CD14-positive monocyte (primary cell): ENCODE measurements at regions not wholly inside any gene's neighbourhood (a gene's known extent, or its start where the extent isn't known, plus 50 kb on each side); places are given as distances from the start of the nearest gene placed in this dataset.

Experiments used
- DNase-seq, 3 donors: peaks; one replicate each; pipeline ENCODE4 v3.0.0-alpha.2; 2011 to 2022
- H2AFZ ChIP-seq: 2 replicates; pipeline ENCODE4 v1.6.0; 2012; ENCODE audit warnings: mild to moderate bottlenecking, low read depth, low read length, inconsistent platforms; ENCODE audit not compliant: insufficient read depth, poor library complexity, severe bottlenecking
- H3K27ac ChIP-seq, 2 donors: 1 replicate in 1 of 2; 2 replicates in 1 of 2; pipeline ENCODE4 v1.5.1; 2012 to 2013; ENCODE audit warnings: low read length in 2 of 2, control low read depth in 1 of 2, inconsistent platforms in 1 of 2, low read depth in 1 of 2, mild to moderate bottlenecking in 1 of 2
- H3K27me3 ChIP-seq, 2 donors: one replicate each; pipeline versions ENCODE4 v1.6.0 to v1.6.1; 2011 to 2013; ENCODE audit warnings: low read length in 2 of 2; ENCODE audit not compliant: control insufficient read depth in 2 of 2, insufficient read depth in 2 of 2
- H3K36me3 ChIP-seq, 2 donors: replicated peaks in 1 of 2; 1 replicate in 1 of 2; 2 replicates in 1 of 2; pipeline versions ENCODE4 v1.5.1 to v1.6.1; 2012 to 2013; ENCODE audit warnings: low read length in 2 of 2, control low read depth in 1 of 2, inconsistent platforms in 1 of 2, mild to moderate bottlenecking in 1 of 2; ENCODE audit not compliant: insufficient read depth in 2 of 2, control insufficient read depth in 1 of 2
- H3K4me1 ChIP-seq, 2 donors: 1 replicate in 1 of 2; 2 replicates in 1 of 2; pipeline versions ENCODE4 v1.5.1 to v1.6.1; 2012 to 2013; ENCODE audit warnings: low read length in 2 of 2, control low read depth in 1 of 2, inconsistent platforms in 1 of 2, mild to moderate bottlenecking in 1 of 2, moderate library complexity in 1 of 2; ENCODE audit not compliant: insufficient read depth in 2 of 2, control insufficient read depth in 1 of 2
- H3K4me2 ChIP-seq: replicated peaks from 2 replicates; pipeline ENCODE3; 2012; ENCODE audit warnings: low read length, moderate library complexity, mild to moderate bottlenecking; ENCODE audit not compliant: poor library complexity, severe bottlenecking; ENCODE audit errors: extremely low read depth
- H3K4me3 ChIP-seq, 3 experiments: fragments of 200-600 bp in 1 of 3; sonication (generic) in 1 of 3; replicated peaks in 1 of 3; 1 replicate in 2 of 3; 2 replicates in 1 of 3; pipeline ENCODE4 v1.5.1; 2011 to 2013; ENCODE audit warnings: low read length in 3 of 3, mild to moderate bottlenecking in 3 of 3, control low read depth in 2 of 3, low read depth in 2 of 3, inconsistent platforms in 1 of 3, moderate library complexity in 1 of 3
- H3K79me2 ChIP-seq: 2 replicates; pipeline ENCODE4 v1.6.0; 2012; ENCODE audit warnings: mild to moderate bottlenecking, control low read depth, inconsistent platforms, low read length, moderate library complexity; ENCODE audit not compliant: insufficient read depth
- H3K9ac ChIP-seq: 2 replicates; pipeline ENCODE4 v1.6.0; 2017; ENCODE audit warnings: low read length, mild to moderate bottlenecking; ENCODE audit not compliant: insufficient read depth, poor library complexity, severe bottlenecking
- H3K9me3 ChIP-seq, 2 donors: replicated peaks in 1 of 2; 1 replicate in 1 of 2; 2 replicates in 1 of 2; pipeline versions ENCODE4 v1.5.1 to v1.6.1; 2012 to 2013; ENCODE audit warnings: low read length in 2 of 2, control low read depth in 1 of 2; ENCODE audit not compliant: control insufficient read depth in 1 of 2, insufficient read depth in 1 of 2
- H4K20me1 ChIP-seq: 2 replicates; pipeline ENCODE4 v1.6.0; 2012; ENCODE audit warnings: mild to moderate bottlenecking, low read length, control low read depth, moderate library complexity; ENCODE audit not compliant: insufficient read depth
- H3K27ac Mint-ChIP-seq, 7 donors: one replicate each; pipeline ENCODE4 v1.8.0; 2020; ENCODE audit warnings: mild to moderate bottlenecking in 7 of 7, mixed read lengths in 7 of 7, moderate library complexity in 6 of 7, inconsistent platforms in 2 of 7
- H3K27me3 Mint-ChIP-seq, 3 donors: one replicate each; pipeline ENCODE4 v1.8.0; 2021 to 2022; ENCODE audit warnings: low read depth in 3 of 3, mild to moderate bottlenecking in 3 of 3, mixed read lengths in 3 of 3, moderate library complexity in 3 of 3, inconsistent platforms in 1 of 3
- H3K36me3 Mint-ChIP-seq, 2 donors: one replicate each; pipeline ENCODE4 v1.8.0; 2020; ENCODE audit warnings: mixed read lengths in 2 of 2, inconsistent platforms in 1 of 2, mild to moderate bottlenecking in 1 of 2
- H3K4me1 Mint-ChIP-seq: one replicate; pipeline ENCODE4 v1.8.0; 2020; ENCODE audit warnings: mild to moderate bottlenecking, mixed read lengths
- H3K4me3 Mint-ChIP-seq, 2 donors: one replicate each; pipeline ENCODE4 v1.8.0; 2020; ENCODE audit warnings: mild to moderate bottlenecking in 2 of 2, mixed read lengths in 2 of 2, moderate library complexity in 1 of 2
- H3K9me3 Mint-ChIP-seq, 7 donors: one replicate each; pipeline ENCODE4 v1.8.0; 2020 to 2022; ENCODE audit warnings: mixed read lengths in 7 of 7, mild to moderate bottlenecking in 6 of 7, moderate library complexity in 6 of 7, inconsistent platforms in 2 of 7
- WGBS: methylation state at CpG from one replicate; pipeline ENCODE4 v1.1.5; 2013; ENCODE audit warnings: missing lambda C conversion rate; ENCODE audit not compliant: insufficient coverage; 5-methylcytosine and 5-hydroxymethylcytosine counted together
- intact Hi-C, 2 donors: fragments of 100-400 bp; cut with micrococcal nuclease; formaldehyde crosslinking; loops; one replicate each; pipeline versions ENCODE4 v1.15.0 to v1.15.1; 2023
- TF ChIP-seq, protein P1 (sequence below): fragments of 200-600 bp; IDR thresholded peaks from one replicate; pipeline ENCODE4 v1.8.0; 2022; ENCODE audit warnings: antibody characterized with exemption, mild to moderate bottlenecking

DNA sequence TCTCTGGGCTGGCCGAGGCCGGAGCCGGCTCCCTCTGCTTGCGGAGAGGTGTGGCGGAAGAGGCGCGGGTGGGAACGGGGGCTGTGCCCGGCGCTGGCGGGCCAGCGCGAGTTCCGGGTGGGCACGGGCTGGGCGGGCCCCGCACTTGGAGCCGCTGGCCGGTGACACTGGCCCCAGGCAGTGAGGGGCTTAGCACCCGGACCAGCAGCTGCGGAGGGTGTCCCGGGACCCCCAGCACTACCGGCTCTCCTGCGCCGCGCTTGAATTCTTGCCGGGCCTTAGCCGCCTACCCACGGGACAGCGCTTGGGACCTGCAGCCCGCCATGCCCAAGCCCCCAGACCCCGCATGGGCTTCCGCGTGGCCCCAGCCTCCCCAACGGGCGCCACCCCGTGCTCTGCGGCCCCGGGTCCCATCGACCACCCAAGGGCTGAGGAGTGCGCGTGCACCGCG, 736.3 kb upstream of the ARRDC4 start:
- Histone ChIP-seq H4K20me1 (no peaks in the 10 kb centered on the region), H3K4me3 (no peak overlapping the region), H2AFZ (no peak overlapping the region), H3K27me3 (no peaks in the 10 kb centered on the region), H3K4me1 (no peaks in the 10 kb centered on the region), H3K4me2 (no peak overlapping the region), H3K27ac (no peak overlapping the region), H3K9ac (no peak overlapping the region), H3K36me3 (no peaks in the 10 kb centered on the region), H3K9me3 (peaks cover 0 to 9% of the 10 kb centered on the region in 2 donors), H3K79me2 (no peaks in the 10 kb centered on the region)
- H3K4me3 Mint-ChIP-seq = no peak overlapping the region
- H3K27ac Mint-ChIP-seq = no peak overlapping the region
- H3K27me3 Mint-ChIP-seq = peaks cover 0 to 2% (median 0%) of the 10 kb centered on the region in 3 donors
- TF ChIP-seq, protein P1, sequence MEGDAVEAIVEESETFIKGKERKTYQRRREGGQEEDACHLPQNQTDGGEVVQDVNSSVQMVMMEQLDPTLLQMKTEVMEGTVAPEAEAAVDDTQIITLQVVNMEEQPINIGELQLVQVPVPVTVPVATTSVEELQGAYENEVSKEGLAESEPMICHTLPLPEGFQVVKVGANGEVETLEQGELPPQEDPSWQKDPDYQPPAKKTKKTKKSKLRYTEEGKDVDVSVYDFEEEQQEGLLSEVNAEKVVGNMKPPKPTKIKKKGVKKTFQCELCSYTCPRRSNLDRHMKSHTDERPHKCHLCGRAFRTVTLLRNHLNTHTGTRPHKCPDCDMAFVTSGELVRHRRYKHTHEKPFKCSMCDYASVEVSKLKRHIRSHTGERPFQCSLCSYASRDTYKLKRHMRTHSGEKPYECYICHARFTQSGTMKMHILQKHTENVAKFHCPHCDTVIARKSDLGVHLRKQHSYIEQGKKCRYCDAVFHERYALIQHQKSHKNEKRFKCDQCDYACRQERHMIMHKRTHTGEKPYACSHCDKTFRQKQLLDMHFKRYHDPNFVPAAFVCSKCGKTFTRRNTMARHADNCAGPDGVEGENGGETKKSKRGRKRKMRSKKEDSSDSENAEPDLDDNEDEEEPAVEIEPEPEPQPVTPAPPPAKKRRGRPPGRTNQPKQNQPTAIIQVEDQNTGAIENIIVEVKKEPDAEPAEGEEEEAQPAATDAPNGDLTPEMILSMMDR = no peak
- WGBS = 97% methylated on average over 44 of the region's 44 CpGs
- intact Hi-C loops = no loop called here
- no peak for DNase-seq
- no peaks in the 10 kb centered on the region for H3K36me3 Mint-ChIP-seq
- peaks cover 0 to 12% (median 2%) of the 10 kb centered on the region in 7 donors for H3K9me3 Mint-ChIP-seq
- H3K4me1 Mint-ChIP-seq = no peaks in the 10 kb centered on the region

- Histone ChIP-seq H3K4me2 (no peak overlapping the region), H3K36me3 (no peaks in the 10 kb centered on the region), H3K9ac (no peak overlapping the region), H3K4me3 (no peak overlapping the region), H3K9me3 (peaks cover 0 to 2% of the 10 kb centered on the region in 2 donors), H4K20me1 (no peaks in the 10 kb centered on the region), H3K4me1 (no peaks in the 10 kb centered on the region), H2AFZ (no peak overlapping the region), H3K27me3 (no peaks in the 10 kb centered on the region), H3K27ac (no peak overlapping the region), H3K79me2 (no peaks in the 10 kb centered on the region)
- peaks cover 0 to 5% (median 0%) of the 10 kb centered on the region in 7 donors for H3K9me3 Mint-ChIP-seq
- H3K27me3 Mint-ChIP-seq = peaks cover 0 to 6% (median 2%) of the 10 kb centered on the region in 3 donors
- DNase-seq = peak in 2 of 3 donors; percentile 10 to 16
- H3K27ac Mint-ChIP-seq = no peak overlapping the region
- TF ChIP-seq, protein P1 = peak; percentile 81
- no peak overlapping the region for H3K4me3 Mint-ChIP-seq
- intact Hi-C loops = loop anchor here (10.0 kb wide), 1 partner anchor 880 kb away; no protein-coding TSS in a partner anchor
- H3K36me3 Mint-ChIP-seq = no peaks in the 10 kb centered on the region
- whole genome bisulfite sequencing = 100% methylated on average over 1 of the region's 9 CpGs
- H3K4me1 Mint-ChIP-seq = peaks cover 2% of the 10 kb centered on the region
Measured at GRCh38 chr15:97234851-97235610, 725.5 kb upstream of the ARRDC4 start.
